Thyroid gland (tissue), 4 donors: ENCODE measurements at regions not wholly inside any gene's neighbourhood (a gene's known extent, or its start where the extent isn't known, plus 50 kb on each side); places are given as distances from the start of the nearest gene placed in this dataset.

Experiments
- CTCF ChIP-seq, 6 experiments: fragments of 200-600 bp in 3 of 6; fragments of 450-650 bp in 3 of 6; sonication (generic) in 3 of 6; IDR thresholded peaks; one replicate each; pipeline ENCODE4 v1.5.1; 2016 to 2019; ENCODE audit warnings: antibody characterized with exemption in 6 of 6, mild to moderate bottlenecking in 2 of 6, inconsistent platforms in 1 of 6, moderate library complexity in 1 of 6
- POLR2A ChIP-seq, 2 donors: fragments of 450-650 bp; IDR thresholded peaks; one replicate each; pipeline ENCODE4 v1.6.1; 2017; ENCODE audit warnings: antibody characterized with exemption in 2 of 2, mild to moderate bottlenecking in 2 of 2, moderate library complexity in 1 of 2

DNA sequence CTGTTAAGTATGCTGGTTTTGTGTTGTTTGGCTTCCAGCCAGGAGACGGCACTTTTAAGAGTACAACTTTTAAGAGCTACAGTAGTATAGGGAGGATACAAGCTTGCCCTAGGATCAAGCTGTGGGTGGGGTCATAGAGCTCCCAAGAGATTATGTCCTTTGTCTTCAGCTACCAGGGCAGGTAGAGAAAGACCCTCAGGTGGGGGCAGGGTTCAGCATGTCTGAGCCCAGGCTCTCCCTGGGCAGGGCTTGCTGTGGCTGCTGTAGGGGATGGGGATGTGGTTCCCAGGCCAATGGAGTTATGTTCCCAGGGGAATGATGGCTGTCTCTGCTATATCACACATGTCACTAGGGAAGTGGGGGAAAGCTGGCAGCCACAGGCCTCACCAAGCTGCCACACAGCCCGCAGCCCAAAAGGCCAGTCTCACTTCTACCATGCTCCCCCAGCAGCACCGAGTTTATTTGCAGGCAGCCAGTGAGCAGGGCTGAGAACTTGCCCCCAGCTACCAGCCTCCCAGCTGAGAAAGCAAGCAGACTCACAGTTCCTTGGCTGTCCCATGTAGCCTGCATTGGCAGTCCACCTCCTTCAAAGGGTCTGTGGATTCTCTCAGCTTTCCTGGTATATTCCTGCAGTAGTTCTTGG, 105.7 kb upstream of the ERBB4 start:
- no peak for TF ChIP-seq CTCF (IDR thresholded peaks at IDR 0.05)
- no peak for TF ChIP-seq POLR2A (IDR thresholded peaks at IDR 0.05)
